CD4-positive, CD25-positive, alpha-beta regulatory T cell (primary cell): ENCODE measurements at regions not wholly inside any gene's neighbourhood (a gene's known extent, or its start where the extent isn't known, plus 50 kb on each side); places are given as distances from the start of the nearest gene placed in this dataset.

Experiments used
- ATAC-seq, 2 donors: fragments of 150-1000 bp; cut with Tn5 transposase; one replicate each; pipeline ENCODE4 v1.10.0; 2021; ENCODE audit warnings: low read depth in 2 of 2, moderate number of reproducible peaks in 2 of 2, moderate library complexity in 1 of 2
- DNase-seq, 3 donors: peaks; one replicate each; pipeline versions ENCODE4 v3.0.0 to v3.0.0-alpha.2; 2012 to 2022; ENCODE audit warnings: mixed read lengths in 1 of 3
- H3K27ac ChIP-seq: one replicate; pipeline ENCODE4 v1.7.0; 2013; ENCODE audit warnings: mild to moderate bottlenecking, low read length; ENCODE audit not compliant: insufficient read depth, poor library complexity, severe bottlenecking
- H3K27me3 ChIP-seq: one replicate; pipeline ENCODE4 v1.7.0; 2013; ENCODE audit warnings: low read length; ENCODE audit not compliant: control insufficient read depth, insufficient read depth
- H3K36me3 ChIP-seq: one replicate; pipeline ENCODE4 v1.7.0; 2013; ENCODE audit warnings: mild to moderate bottlenecking, low read length, moderate library complexity; ENCODE audit not compliant: control insufficient read depth, insufficient read depth
- H3K4me1 ChIP-seq: 2 replicates; pipeline ENCODE4 v1.7.0; 2013; ENCODE audit warnings: mild to moderate bottlenecking, low read length; ENCODE audit not compliant: insufficient read depth, control insufficient read depth, poor library complexity, severe bottlenecking
- H3K4me3 ChIP-seq: one replicate; pipeline ENCODE4 v1.7.0; 2013; ENCODE audit warnings: low read depth, mild to moderate bottlenecking, low read length, moderate library complexity
- H3K9me3 ChIP-seq, 2 experiments: 1 replicate in 1 of 2; 2 replicates in 1 of 2; pipeline ENCODE4 v1.7.0; 2013; ENCODE audit warnings: low read length in 2 of 2, mild to moderate bottlenecking in 1 of 2, moderate library complexity in 1 of 2; ENCODE audit not compliant: control insufficient read depth in 2 of 2
- H3K27ac Mint-ChIP-seq, 3 donors: one replicate each; pipeline ENCODE4 v1.8.0; 2020 to 2022; ENCODE audit warnings: mild to moderate bottlenecking in 3 of 3, mixed read lengths in 3 of 3, moderate library complexity in 2 of 3
- H3K27me3 Mint-ChIP-seq: one replicate; pipeline ENCODE4 v1.8.0; 2022; ENCODE audit warnings: mild to moderate bottlenecking, mixed read lengths
- H3K36me3 Mint-ChIP-seq: one replicate; pipeline ENCODE4 v1.8.0; 2020; ENCODE audit warnings: mixed read lengths
- H3K4me1 Mint-ChIP-seq, 4 donors: one replicate each; pipeline ENCODE4 v1.8.0; 2020 to 2022; ENCODE audit warnings: mixed read lengths in 4 of 4, mild to moderate bottlenecking in 1 of 4
- H3K4me3 Mint-ChIP-seq, 4 donors: one replicate each; pipeline ENCODE4 v1.8.0; 2020 to 2022; ENCODE audit warnings: mild to moderate bottlenecking in 4 of 4, mixed read lengths in 4 of 4, moderate library complexity in 3 of 4
- H3K9me3 Mint-ChIP-seq, 7 donors: one replicate each; pipeline ENCODE4 v1.8.0; 2020 to 2022; ENCODE audit warnings: mixed read lengths in 7 of 7, mild to moderate bottlenecking in 3 of 7, moderate library complexity in 2 of 7

GRCh38 chr1:14511796-14512585, 86.5 kb upstream of the KAZN start:
- Histone ChIP-seq H3K36me3 (no peaks in the 10 kb centered on the region), H3K27me3 (no peaks in the 10 kb centered on the region), H3K4me3 (no peak overlapping the region), H3K4me1 (no peaks in the 10 kb centered on the region), H3K9me3 (no peaks in the 10 kb centered on the region), H3K27ac (no peak overlapping the region)
- no peak for ATAC-seq
- no peak for DNase-seq
- Mint-ChIP-seq H3K27me3 (no peaks in the 10 kb centered on the region), H3K9me3 (peaks cover 0 to 3% (median 0%) of the 10 kb centered on the region in 7 donors), H3K4me1 (no peaks in the 10 kb centered on the region), H3K4me3 (no peak overlapping the region), H3K36me3 (no peaks in the 10 kb centered on the region), H3K27ac (no peak overlapping the region)

- no peaks in the 10 kb centered on the region for H3K9me3 ChIP-seq
- no peak overlapping the region for H3K4me3 ChIP-seq
- Mint-ChIP-seq H3K4me3 (no peak overlapping the region), H3K9me3 (peaks cover 0 to 3% (median 0%) of the 10 kb centered on the region in 7 donors), H3K27me3 (no peaks in the 10 kb centered on the region), H3K27ac (no peak overlapping the region), H3K4me1 (no peaks in the 10 kb centered on the region), H3K36me3 (no peaks in the 10 kb centered on the region)
- H3K36me3 ChIP-seq = no peaks in the 10 kb centered on the region
- no peak overlapping the region for H3K27ac ChIP-seq
- ATAC-seq (no peak), DNase-seq (no peak)
- H3K27me3 ChIP-seq = no peaks in the 10 kb centered on the region
- no peaks in the 10 kb centered on the region for H3K4me1 ChIP-seq
Measured at GRCh38 chr1:14513111-14513510, 85.4 kb upstream of the KAZN start.

GRCh38 chr1:14514739-14515138, 83.7 kb upstream of the KAZN start:
- no peaks in the 10 kb centered on the region for H3K36me3 ChIP-seq
- H3K4me1 Mint-ChIP-seq = no peaks in the 10 kb centered on the region
- no peaks in the 10 kb centered on the region for H3K27me3 ChIP-seq
- ATAC-seq = no peak
- H3K4me3 Mint-ChIP-seq = no peak overlapping the region
- no peak for DNase-seq
- H3K27ac ChIP-seq = no peak overlapping the region
- H3K4me1 ChIP-seq = no peaks in the 10 kb centered on the region
- no peak overlapping the region for H3K4me3 ChIP-seq
- no peak overlapping the region for H3K27ac Mint-ChIP-seq
- H3K36me3 Mint-ChIP-seq = no peaks in the 10 kb centered on the region
- no peaks in the 10 kb centered on the region for H3K9me3 ChIP-seq
- H3K27me3 Mint-ChIP-seq = no peaks in the 10 kb centered on the region
- H3K9me3 Mint-ChIP-seq = peaks cover 0 to 3% (median 0%) of the 10 kb centered on the region in 7 donors

- H3K9me3 ChIP-seq = no peaks in the 10 kb centered on the region
- no peaks in the 10 kb centered on the region for H3K4me1 Mint-ChIP-seq
- DNase-seq (no peak), ATAC-seq (no peak)
- peaks cover 0 to 2% (median 0%) of the 10 kb centered on the region in 7 donors for H3K9me3 Mint-ChIP-seq
- no peaks in the 10 kb centered on the region for H3K4me1 ChIP-seq
- H3K27me3 ChIP-seq = no peaks in the 10 kb centered on the region
- H3K27me3 Mint-ChIP-seq = no peaks in the 10 kb centered on the region
- no peaks in the 10 kb centered on the region for H3K36me3 ChIP-seq
- no peak overlapping the region for H3K4me3 Mint-ChIP-seq
- no peak overlapping the region for H3K27ac Mint-ChIP-seq
- H3K36me3 Mint-ChIP-seq = no peaks in the 10 kb centered on the region
- no peak overlapping the region for H3K27ac ChIP-seq
- H3K4me3 ChIP-seq = no peak overlapping the region
Measured at GRCh38 chr1:14516974-14517840, 81.3 kb upstream of the KAZN start.

- DNase-seq (no peak), ATAC-seq (no peak)
- H3K9me3 Mint-ChIP-seq = peaks cover 0 to 2% (median 0%) of the 10 kb centered on the region in 7 donors
- H3K4me1 Mint-ChIP-seq = no peaks in the 10 kb centered on the region
- Histone ChIP-seq H3K4me1 (no peaks in the 10 kb centered on the region), H3K27me3 (no peaks in the 10 kb centered on the region), H3K4me3 (no peak overlapping the region), H3K36me3 (no peaks in the 10 kb centered on the region), H3K9me3 (no peaks in the 10 kb centered on the region), H3K27ac (no peak overlapping the region)
- H3K27me3 Mint-ChIP-seq = no peaks in the 10 kb centered on the region
- H3K27ac Mint-ChIP-seq = no peak overlapping the region
- H3K4me3 Mint-ChIP-seq = no peak overlapping the region
- no peaks in the 10 kb centered on the region for H3K36me3 Mint-ChIP-seq
Measured at GRCh38 chr1:14517841-14518180, 80.7 kb upstream of the KAZN start.

- H3K9me3 ChIP-seq = no peaks in the 10 kb centered on the region
- no peaks in the 10 kb centered on the region for H3K27me3 Mint-ChIP-seq
- no peak overlapping the region for H3K27ac Mint-ChIP-seq
- DNase-seq (no peak), ATAC-seq (no peak)
- H3K4me3 ChIP-seq = no peak overlapping the region
- H3K27ac ChIP-seq = no peak overlapping the region
- H3K4me1 ChIP-seq = no peaks in the 10 kb centered on the region
- peaks cover 0 to 2% (median 0%) of the 10 kb centered on the region in 7 donors for H3K9me3 Mint-ChIP-seq
- no peaks in the 10 kb centered on the region for H3K36me3 Mint-ChIP-seq
- H3K36me3 ChIP-seq = no peaks in the 10 kb centered on the region
- no peaks in the 10 kb centered on the region for H3K4me1 Mint-ChIP-seq
- H3K4me3 Mint-ChIP-seq = no peak overlapping the region
- no peaks in the 10 kb centered on the region for H3K27me3 ChIP-seq
Measured at GRCh38 chr1:14519976-14520375, 78.5 kb upstream of the KAZN start.

- H3K27me3 ChIP-seq = no peaks in the 10 kb centered on the region
- no peak overlapping the region for H3K4me3 ChIP-seq
- no peaks in the 10 kb centered on the region for H3K36me3 ChIP-seq
- no peak overlapping the region for H3K27ac ChIP-seq
- Mint-ChIP-seq H3K27me3 (no peaks in the 10 kb centered on the region), H3K9me3 (peaks cover 0 to 2% (median 0%) of the 10 kb centered on the region in 7 donors), H3K4me1 (no peaks in the 10 kb centered on the region), H3K4me3 (no peak overlapping the region), H3K27ac (no peak overlapping the region), H3K36me3 (no peaks in the 10 kb centered on the region)
- DNase-seq = no peak
- no peaks in the 10 kb centered on the region for H3K9me3 ChIP-seq
- no peaks in the 10 kb centered on the region for H3K4me1 ChIP-seq
- ATAC-seq = no peak
Measured at GRCh38 chr1:14520514-14521163, 77.8 kb upstream of the KAZN start.
